ENCODE measurements at regions not wholly inside any gene's neighbourhood (a gene's known extent, or its start where the extent isn't known, plus 50 kb on each side); places are given as distances from the start of the nearest gene placed in this dataset.

- TF ChIP-seq CTCF (IDR thresholded peaks at IDR 0.05), result no peak
- TF ChIP-seq POLR2A (IDR thresholded peaks at IDR 0.05), result no peak
Measured at GRCh38 chr2:153072813-153073212, 354.4 kb downstream of the ARL6IP6 start.
